Spleen (tissue), 11 donors: ENCODE measurements at regions not wholly inside any gene's neighbourhood (a gene's known extent, or its start where the extent isn't known, plus 50 kb on each side); places are given as distances from the start of the nearest gene placed in this dataset.

Experiments used
- DNase-seq: peaks from one replicate; pipeline ENCODE4 v3.0.0-alpha.2; 2020
- H3K27ac ChIP-seq, 8 donors: fragments of 200-600 bp; sonication (generic) in 7 of 8; 1 replicate in 4 of 8; 2 replicates in 4 of 8; pipeline versions ENCODE4 v1.5.0 to v1.8.0; 2016 to 2021; ENCODE audit warnings: inconsistent platforms in 4 of 8, mild to moderate bottlenecking in 4 of 8, moderate library complexity in 1 of 8
- H3K27me3 ChIP-seq, 7 donors: fragments of 200-600 bp; sonication (generic) in 6 of 7; replicated peaks in 1 of 7; 1 replicate in 4 of 7; 2 replicates in 3 of 7; pipeline versions ENCODE4 v1.5.0 to v1.8.0; 2016 to 2021; ENCODE audit warnings: inconsistent platforms in 3 of 7, mild to moderate bottlenecking in 1 of 7
- H3K36me3 ChIP-seq, 6 donors: fragments of 200-600 bp; sonication (generic) in 5 of 6; 1 replicate in 4 of 6; 2 replicates in 2 of 6; pipeline versions ENCODE4 v1.5.0 to v1.8.0; 2016 to 2021; ENCODE audit warnings: inconsistent platforms in 2 of 6
- H3K4me1 ChIP-seq, 6 donors: fragments of 200-600 bp; sonication (generic) in 5 of 6; 1 replicate in 3 of 6; 2 replicates in 3 of 6; pipeline versions ENCODE4 v1.5.0 to v1.8.0; 2016 to 2021; ENCODE audit warnings: inconsistent platforms in 3 of 6
- H3K4me3 ChIP-seq, 8 donors: fragments of 200-600 bp; sonication (generic) in 7 of 8; 1 replicate in 4 of 8; 2 replicates in 4 of 8; pipeline versions ENCODE4 v1.5.0 to v1.8.0; 2016 to 2021; ENCODE audit warnings: inconsistent platforms in 4 of 8, mild to moderate bottlenecking in 4 of 8, moderate library complexity in 2 of 8
- H3K9me3 ChIP-seq, 8 donors: fragments of 200-600 bp; sonication (generic) in 7 of 8; 1 replicate in 4 of 8; 2 replicates in 4 of 8; pipeline versions ENCODE4 v1.5.0 to v1.8.0; 2016 to 2021; ENCODE audit warnings: inconsistent platforms in 4 of 8
- POLR2A ChIP-seq, 3 donors: fragments of 450-650 bp; IDR thresholded peaks; one replicate each; pipeline ENCODE4 v1.5.1; 2017; ENCODE audit warnings: antibody characterized with exemption in 3 of 3, mild to moderate bottlenecking in 1 of 3
- POLR2AphosphoS5 ChIP-seq, 3 donors: sonication (generic); formaldehyde crosslinking; IDR thresholded peaks; one replicate each; pipeline ENCODE4 v1.5.1; 2017; ENCODE audit warnings: antibody characterized with exemption in 3 of 3
- WGBS, 5 donors: extraction: QIAGEN DNeasy Blood & Tissue Kit in 3 of 5; methylation state at CpG; one replicate each; pipeline versions ENCODE4 v1.1.5 to v1.1.7; 2013 to 2018; 5-methylcytosine and 5-hydroxymethylcytosine counted together
- intact Hi-C: fragments of 100-400 bp; cut with DNase I; formaldehyde crosslinking; loops from one replicate; pipeline ENCODE4 v1.15.0; 2023; ENCODE audit warnings: low total_unique reads
- TF ChIP-seq, protein P1 (sequence below), 11 experiments: fragments of 200-600 bp in 7 of 11; fragments of 450-650 bp in 4 of 11; sonication (generic) in 4 of 11; IDR thresholded peaks in 8 of 11; conservative IDR thresholded peaks in 3 of 11; 1 replicate in 7 of 11; 2 replicates in 4 of 11; pipeline versions ENCODE4 v1.4.0 to v1.8.0; 2016 to 2021; ENCODE audit warnings: antibody characterized with exemption in 11 of 11, inconsistent platforms in 4 of 11, mild to moderate bottlenecking in 1 of 11
- donor health status: healthy with polysubstance abuse.
- donor health status: DM: no; HTN: no; CAD: no; lungs with moderate emphysema.
- donor health status: DM: no; HTN: no; CAD: no.
- donor health status: Bipolar disorder and iron deficiency.
- donor health status: healthy.
- donor health status: DM: no; HTN: no; CAD: no.
- donor health status: DM: yes; HTN: yes; CAD: no.

DNA sequence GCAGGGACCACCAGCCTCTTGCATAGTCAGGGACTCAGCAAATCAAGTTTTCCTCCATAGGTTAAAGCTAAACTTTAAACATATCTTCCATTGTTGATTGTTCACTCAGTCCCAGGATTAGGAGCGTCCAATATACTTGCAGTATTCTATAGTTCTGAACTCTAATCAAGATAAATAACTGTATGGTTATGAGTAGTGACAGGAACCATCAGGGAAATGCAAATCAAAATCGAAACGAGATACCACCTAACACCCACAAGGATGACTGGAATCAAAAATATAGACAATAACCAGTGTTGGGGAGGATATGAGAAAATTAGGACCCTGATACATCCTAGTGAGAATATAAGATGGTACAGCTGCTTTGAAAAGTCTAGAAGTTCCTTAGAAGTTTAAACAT lies 190.0 kb downstream of the ETS1 start:
- no peak overlapping the region for H3K27ac ChIP-seq
- no peaks in the 10 kb centered on the region for H3K36me3 ChIP-seq
- intact Hi-C loops, result no loop called here
- 77 to 90% (median 83%) methylated on average over 3 of the region's 3 CpGs for WGBS, 5 donors
- no peaks in the 10 kb centered on the region for H3K9me3 ChIP-seq
- DNase-seq, result no peak
- H3K4me1 ChIP-seq, result peaks cover 0 to 20% (median 9%) of the 10 kb centered on the region in 6 donors
- TF ChIP-seq, protein P1, sequence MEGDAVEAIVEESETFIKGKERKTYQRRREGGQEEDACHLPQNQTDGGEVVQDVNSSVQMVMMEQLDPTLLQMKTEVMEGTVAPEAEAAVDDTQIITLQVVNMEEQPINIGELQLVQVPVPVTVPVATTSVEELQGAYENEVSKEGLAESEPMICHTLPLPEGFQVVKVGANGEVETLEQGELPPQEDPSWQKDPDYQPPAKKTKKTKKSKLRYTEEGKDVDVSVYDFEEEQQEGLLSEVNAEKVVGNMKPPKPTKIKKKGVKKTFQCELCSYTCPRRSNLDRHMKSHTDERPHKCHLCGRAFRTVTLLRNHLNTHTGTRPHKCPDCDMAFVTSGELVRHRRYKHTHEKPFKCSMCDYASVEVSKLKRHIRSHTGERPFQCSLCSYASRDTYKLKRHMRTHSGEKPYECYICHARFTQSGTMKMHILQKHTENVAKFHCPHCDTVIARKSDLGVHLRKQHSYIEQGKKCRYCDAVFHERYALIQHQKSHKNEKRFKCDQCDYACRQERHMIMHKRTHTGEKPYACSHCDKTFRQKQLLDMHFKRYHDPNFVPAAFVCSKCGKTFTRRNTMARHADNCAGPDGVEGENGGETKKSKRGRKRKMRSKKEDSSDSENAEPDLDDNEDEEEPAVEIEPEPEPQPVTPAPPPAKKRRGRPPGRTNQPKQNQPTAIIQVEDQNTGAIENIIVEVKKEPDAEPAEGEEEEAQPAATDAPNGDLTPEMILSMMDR (IDR thresholded peaks at IDR 0.05 in 8 of 11, conservative IDR thresholded peaks at IDR 0.05 in 3 of 11), result no peak
- TF ChIP-seq POLR2A (IDR thresholded peaks at IDR 0.05), result no peak
- TF ChIP-seq POLR2AphosphoS5 (IDR thresholded peaks at IDR 0.05), result no peak
- no peaks in the 10 kb centered on the region for H3K27me3 ChIP-seq
- H3K4me3 ChIP-seq, result no peak overlapping the region

GRCh38 chr11:128394431-128395089 lies 192.8 kb downstream of the ETS1 start:
- no peaks in the 10 kb centered on the region for H3K9me3 ChIP-seq
- no peak overlapping the region for H3K27ac ChIP-seq
- 85 to 91% (median 87%) methylated on average over 4 of the region's 4 CpGs for WGBS, 5 donors
- TF ChIP-seq POLR2A (IDR thresholded peaks at IDR 0.05) (no peak), POLR2AphosphoS5 (IDR thresholded peaks at IDR 0.05) (no peak)
- TF ChIP-seq, protein P1 (IDR thresholded peaks at IDR 0.05 in 8 of 11, conservative IDR thresholded peaks at IDR 0.05 in 3 of 11), result no peak
- H3K4me1 ChIP-seq, result peaks cover 0 to 16% (median 7%) of the 10 kb centered on the region in 6 donors
- intact Hi-C loops, result no loop called here
- no peaks in the 10 kb centered on the region for H3K27me3 ChIP-seq
- H3K4me3 ChIP-seq, result no peak overlapping the region
- no peak for DNase-seq
- H3K36me3 ChIP-seq, result no peaks in the 10 kb centered on the region

- no peaks in the 10 kb centered on the region for H3K4me1 ChIP-seq
- whole genome bisulfite sequencing, 5 donors, result 92 to 100% (median 97%) methylated on average over 2 of the region's 2 CpGs
- H3K4me3 ChIP-seq, result no peak overlapping the region
- H3K9me3 ChIP-seq, result no peaks in the 10 kb centered on the region
- intact Hi-C loops, result no loop called here
- no peak overlapping the region for H3K27ac ChIP-seq
- TF ChIP-seq POLR2A (IDR thresholded peaks at IDR 0.05), result no peak
- no peak for TF ChIP-seq POLR2AphosphoS5 (IDR thresholded peaks at IDR 0.05)
- TF ChIP-seq, protein P1 (IDR thresholded peaks at IDR 0.05 in 8 of 11, conservative IDR thresholded peaks at IDR 0.05 in 3 of 11), result no peak
- no peak for DNase-seq
- no peaks in the 10 kb centered on the region for H3K36me3 ChIP-seq
- H3K27me3 ChIP-seq, result no peaks in the 10 kb centered on the region
These were observed 195.1 kb downstream of the ETS1 start for GRCh38 chr11:128392259-128392658.

GRCh38 chr11:128391811-128392210 lies 195.5 kb downstream of the ETS1 start:
- WGBS, 5 donors, result 76 to 89% (median 80%) methylated on average over 2 of the region's 2 CpGs
- H3K4me1 ChIP-seq, result peaks cover 0 to 3% (median 0%) of the 10 kb centered on the region in 6 donors
- H3K9me3 ChIP-seq, result no peaks in the 10 kb centered on the region
- H3K4me3 ChIP-seq, result no peak overlapping the region
- no peaks in the 10 kb centered on the region for H3K27me3 ChIP-seq
- TF ChIP-seq POLR2AphosphoS5 (IDR thresholded peaks at IDR 0.05), result no peak
- TF ChIP-seq, protein P1 (IDR thresholded peaks at IDR 0.05 in 8 of 11, conservative IDR thresholded peaks at IDR 0.05 in 3 of 11), result no peak
- no peak for TF ChIP-seq POLR2A (IDR thresholded peaks at IDR 0.05)
- no peaks in the 10 kb centered on the region for H3K36me3 ChIP-seq
- no peak overlapping the region for H3K27ac ChIP-seq
- no peak for DNase-seq
- intact Hi-C loops, result no loop called here
